Ishikawa (cell line): ENCODE measurements at regions not wholly inside any gene's neighbourhood (a gene's known extent, or its start where the extent isn't known, plus 50 kb on each side); places are given as distances from the start of the nearest gene placed in this dataset.

Experiments used
- FOXM1 ChIP-seq: IDR thresholded peaks from 2 replicates; pipeline ENCODE4 v1.6.1; 2012; ENCODE audit warnings: low read depth, borderline replicate concordance
- YY1 ChIP-seq: IDR thresholded peaks from 2 replicates; pipeline ENCODE4 v1.6.1; 2012; ENCODE audit warnings: low read depth
- TF ChIP-seq, protein P1 (sequence below): IDR thresholded peaks from 2 replicates; pipeline ENCODE4 v1.6.1; 2012

DNA sequence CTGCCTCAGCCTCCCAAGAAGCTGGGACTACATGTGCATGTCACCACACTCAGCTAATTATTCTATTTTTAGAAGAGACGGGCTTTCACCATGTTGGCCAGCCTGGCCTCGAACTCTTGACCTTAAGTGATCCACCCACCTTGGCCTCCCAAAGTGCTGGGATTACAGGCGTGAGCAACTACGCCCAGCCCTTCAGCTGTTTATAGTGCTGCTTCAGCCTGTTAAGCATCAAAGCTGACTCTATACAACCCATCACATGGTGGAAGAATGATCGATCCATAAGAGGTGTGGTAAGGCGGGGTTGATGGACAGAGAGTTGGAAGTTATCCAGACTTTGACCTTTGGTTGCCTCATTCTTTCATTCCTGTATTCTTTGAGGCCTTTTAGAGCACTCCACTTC is 56.2 kb upstream of the RAPGEF2 start:
- TF ChIP-seq, protein P1, sequence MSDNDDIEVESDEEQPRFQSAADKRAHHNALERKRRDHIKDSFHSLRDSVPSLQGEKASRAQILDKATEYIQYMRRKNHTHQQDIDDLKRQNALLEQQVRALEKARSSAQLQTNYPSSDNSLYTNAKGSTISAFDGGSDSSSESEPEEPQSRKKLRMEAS, result no peak
- TF ChIP-seq YY1 (no peak), FOXM1 (no peak)
